ENCODE measurements at regions not wholly inside any gene's neighbourhood (a gene's known extent, or its start where the extent isn't known, plus 50 kb on each side); places are given as distances from the start of the nearest gene placed in this dataset.
"Not testable (repeated sequence)": the region's sequence is repeated elsewhere in the genome, so short reads cannot be mapped to it uniquely, and the experiment has no call there.

- TF ChIP-seq CTCF (IDR thresholded peaks at IDR 0.05; ENCODE audit: poor library complexity, severe bottlenecking) = no peak
- ATAC-seq (ENCODE audit: low read depth) (peak; percentile 60), DNase-seq (ENCODE audit: low spot score) (peak; percentile 51)
- no peak overlapping the region for H3K27ac ChIP-seq (ENCODE audit: poor library complexity, severe bottlenecking)
- H3K4me3 ChIP-seq (ENCODE audit: severe bottlenecking) = peak overlapping the region; percentile 30
- H3K9me3 ChIP-seq (ENCODE audit: severe bottlenecking) = no peaks in the 10 kb centered on the region
- H3K27me3 ChIP-seq (ENCODE audit: insufficient read depth, poor library complexity, severe bottlenecking) = peaks cover 48% of the 10 kb centered on the region
- H3K4me1 ChIP-seq (ENCODE audit: insufficient read depth, poor library complexity, severe bottlenecking) = no peaks in the 10 kb centered on the region
- no peaks in the 10 kb centered on the region for H3K36me3 ChIP-seq (ENCODE audit: low read depth)
Measured at GRCh38 chr9:109640580-109641371, 139.2 kb upstream of the PALM2AKAP2 start.

GRCh38 chr9:109641372-109641659 is 138.7 kb upstream of the PALM2AKAP2 start:
- ATAC-seq (ENCODE audit: low read depth) (no peak), DNase-seq (ENCODE audit: low spot score) (no peak)
- Histone ChIP-seq H3K4me1 (ENCODE audit: insufficient read depth, poor library complexity, severe bottlenecking) (no peaks in the 10 kb centered on the region), H3K27ac (ENCODE audit: poor library complexity, severe bottlenecking) (no peak overlapping the region), H3K27me3 (ENCODE audit: insufficient read depth, poor library complexity, severe bottlenecking) (peaks cover 48% of the 10 kb centered on the region), H3K36me3 (ENCODE audit: low read depth) (no peaks in the 10 kb centered on the region), H3K9me3 (ENCODE audit: severe bottlenecking) (no peaks in the 10 kb centered on the region), H3K4me3 (ENCODE audit: severe bottlenecking) (no peak overlapping the region)
- TF ChIP-seq CTCF (IDR thresholded peaks at IDR 0.05; ENCODE audit: poor library complexity, severe bottlenecking) = no peak

DNA sequence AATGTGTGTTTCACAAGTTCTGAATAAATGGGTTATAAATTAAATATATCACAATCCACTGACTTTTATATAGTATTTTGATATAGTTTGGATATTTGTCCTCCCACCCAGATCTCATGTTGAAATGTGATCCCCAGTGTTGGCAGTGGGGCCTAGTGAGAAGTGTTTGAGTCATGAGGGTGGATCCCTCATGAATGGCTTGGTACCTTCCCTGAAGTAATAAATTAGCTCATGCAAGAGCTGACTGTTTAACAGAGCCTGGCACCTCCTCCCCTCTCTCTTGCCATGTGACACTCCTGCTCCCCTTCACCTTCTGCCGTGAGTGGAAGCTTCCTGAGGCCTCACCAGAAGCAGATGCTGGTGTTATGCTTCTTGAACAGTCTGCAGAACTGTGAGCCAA is 127.9 kb upstream of the PALM2AKAP2 start:
- no peak overlapping the region for H3K27ac ChIP-seq (ENCODE audit: poor library complexity, severe bottlenecking)
- H3K9me3 ChIP-seq (ENCODE audit: severe bottlenecking) = no peaks in the 10 kb centered on the region
- ATAC-seq (ENCODE audit: low read depth) (peak; percentile 95), DNase-seq (ENCODE audit: low spot score) (no peak)
- no peaks in the 10 kb centered on the region for H3K36me3 ChIP-seq (ENCODE audit: low read depth)
- H3K4me3 ChIP-seq (ENCODE audit: severe bottlenecking) = no peak overlapping the region
- no peaks in the 10 kb centered on the region for H3K27me3 ChIP-seq (ENCODE audit: insufficient read depth, poor library complexity, severe bottlenecking)
- peaks cover 17% of the 10 kb centered on the region for H3K4me1 ChIP-seq (ENCODE audit: insufficient read depth, poor library complexity, severe bottlenecking)
- TF ChIP-seq CTCF (IDR thresholded peaks at IDR 0.05; ENCODE audit: poor library complexity, severe bottlenecking) = no peak

DNA sequence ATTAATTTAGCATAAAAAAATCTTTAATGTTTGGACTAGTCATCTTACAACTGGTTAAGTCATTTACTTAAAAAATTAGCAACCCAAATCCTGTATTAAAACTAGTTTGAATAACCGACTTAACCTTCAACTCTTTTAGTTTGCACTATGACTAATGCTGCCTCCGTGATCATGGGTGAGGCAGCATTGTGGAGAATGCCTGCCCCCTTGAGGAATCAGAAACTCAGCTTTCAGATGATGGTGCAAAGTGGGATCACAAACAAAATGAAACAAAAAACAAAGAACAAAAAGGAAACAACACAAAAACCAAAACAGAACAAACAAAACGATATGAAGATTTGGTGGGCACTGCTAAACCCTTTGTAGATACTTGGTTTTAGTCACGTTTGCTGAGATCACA is 127.0 kb upstream of the PALM2AKAP2 start:
- Histone ChIP-seq H3K27ac (ENCODE audit: poor library complexity, severe bottlenecking) (no peak overlapping the region), H3K4me3 (ENCODE audit: severe bottlenecking) (no peak overlapping the region), H3K9me3 (ENCODE audit: severe bottlenecking) (no peaks in the 10 kb centered on the region), H3K4me1 (ENCODE audit: insufficient read depth, poor library complexity, severe bottlenecking) (peaks cover 17% of the 10 kb centered on the region), H3K36me3 (ENCODE audit: low read depth) (no peaks in the 10 kb centered on the region), H3K27me3 (ENCODE audit: insufficient read depth, poor library complexity, severe bottlenecking) (no peaks in the 10 kb centered on the region)
- DNase-seq (ENCODE audit: low spot score) = no peak
- peak; percentile 80 for TF ChIP-seq CTCF (IDR thresholded peaks at IDR 0.05; ENCODE audit: poor library complexity, severe bottlenecking)
- ATAC-seq (ENCODE audit: low read depth) = peak; percentile 78

DNA sequence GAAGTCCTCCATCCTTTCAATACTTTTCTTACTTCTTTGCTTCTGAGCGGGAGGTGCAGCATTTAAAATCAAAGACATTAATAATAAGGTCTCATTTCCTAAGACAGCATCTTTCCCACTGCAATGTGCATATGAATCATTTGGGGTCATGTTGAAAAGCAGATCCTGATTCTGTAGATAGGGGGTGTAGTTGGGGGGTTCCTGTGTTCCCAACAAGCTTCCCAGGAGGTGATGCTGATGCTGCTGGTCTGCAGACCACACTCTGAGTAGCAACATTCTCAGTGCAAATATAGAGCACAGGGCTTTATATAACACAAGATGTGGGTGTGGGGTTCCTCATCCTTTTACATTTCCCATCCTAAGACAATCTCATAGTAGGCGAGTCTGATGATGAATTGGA is 126.5 kb upstream of the PALM2AKAP2 start:
- Histone ChIP-seq H3K4me1 (ENCODE audit: insufficient read depth, poor library complexity, severe bottlenecking) (peaks cover 17% of the 10 kb centered on the region), H3K27me3 (ENCODE audit: insufficient read depth, poor library complexity, severe bottlenecking) (no peaks in the 10 kb centered on the region), H3K9me3 (ENCODE audit: severe bottlenecking) (no peaks in the 10 kb centered on the region), H3K36me3 (ENCODE audit: low read depth) (no peaks in the 10 kb centered on the region), H3K4me3 (ENCODE audit: severe bottlenecking) (no peak overlapping the region), H3K27ac (ENCODE audit: poor library complexity, severe bottlenecking) (no peak overlapping the region)
- no peak for DNase-seq (ENCODE audit: low spot score)
- no peak for TF ChIP-seq CTCF (IDR thresholded peaks at IDR 0.05; ENCODE audit: poor library complexity, severe bottlenecking)
- no peak for ATAC-seq (ENCODE audit: low read depth)

- not testable (repeated sequence) for H3K27ac ChIP-seq (ENCODE audit: poor library complexity, severe bottlenecking); DNase-seq (ENCODE audit: low spot score); H3K9me3 ChIP-seq (ENCODE audit: severe bottlenecking); H3K4me1 ChIP-seq (ENCODE audit: insufficient read depth, poor library complexity, severe bottlenecking); H3K36me3 ChIP-seq (ENCODE audit: low read depth); ATAC-seq (ENCODE audit: low read depth); H3K27me3 ChIP-seq (ENCODE audit: insufficient read depth, poor library complexity, severe bottlenecking); H3K4me3 ChIP-seq (ENCODE audit: severe bottlenecking)
Measured at GRCh38 chr9:109663978-109664377, 116.0 kb upstream of the PALM2AKAP2 start.

GRCh38 chr9:109665736-109666135 is 114.3 kb upstream of the PALM2AKAP2 start:
- H3K9me3 ChIP-seq (ENCODE audit: severe bottlenecking); H3K4me3 ChIP-seq (ENCODE audit: severe bottlenecking); H3K36me3 ChIP-seq (ENCODE audit: low read depth); H3K27ac ChIP-seq (ENCODE audit: poor library complexity, severe bottlenecking); H3K27me3 ChIP-seq (ENCODE audit: insufficient read depth, poor library complexity, severe bottlenecking); DNase-seq (ENCODE audit: low spot score); H3K4me1 ChIP-seq (ENCODE audit: insufficient read depth, poor library complexity, severe bottlenecking); ATAC-seq (ENCODE audit: low read depth): not testable (repeated sequence)
